ENCODE measurements at regions not wholly inside any gene's neighbourhood (a gene's known extent, or its start where the extent isn't known, plus 50 kb on each side); places are given as distances from the start of the nearest gene placed in this dataset.

DNA sequence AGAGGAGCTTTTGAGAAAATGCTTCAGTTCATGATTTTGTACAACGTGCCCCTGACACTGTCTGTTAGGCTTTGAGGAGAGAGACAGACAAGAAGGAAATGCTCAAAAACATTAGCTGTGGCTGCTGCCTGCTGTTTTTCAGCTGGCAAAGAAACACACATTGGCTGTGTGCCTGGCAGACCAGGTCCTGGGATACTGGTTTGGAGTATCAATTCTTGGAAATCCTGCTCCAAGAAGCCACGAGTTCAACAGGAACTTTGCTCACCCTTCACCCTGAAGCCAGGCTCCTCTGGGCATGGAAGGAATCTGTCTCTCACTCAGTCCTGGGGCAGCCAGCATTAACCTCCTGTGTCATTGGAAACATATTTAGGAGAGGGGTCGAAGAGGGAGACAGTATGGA, 245.5 kb downstream of the AUH start:
- TF ChIP-seq, protein P1, sequence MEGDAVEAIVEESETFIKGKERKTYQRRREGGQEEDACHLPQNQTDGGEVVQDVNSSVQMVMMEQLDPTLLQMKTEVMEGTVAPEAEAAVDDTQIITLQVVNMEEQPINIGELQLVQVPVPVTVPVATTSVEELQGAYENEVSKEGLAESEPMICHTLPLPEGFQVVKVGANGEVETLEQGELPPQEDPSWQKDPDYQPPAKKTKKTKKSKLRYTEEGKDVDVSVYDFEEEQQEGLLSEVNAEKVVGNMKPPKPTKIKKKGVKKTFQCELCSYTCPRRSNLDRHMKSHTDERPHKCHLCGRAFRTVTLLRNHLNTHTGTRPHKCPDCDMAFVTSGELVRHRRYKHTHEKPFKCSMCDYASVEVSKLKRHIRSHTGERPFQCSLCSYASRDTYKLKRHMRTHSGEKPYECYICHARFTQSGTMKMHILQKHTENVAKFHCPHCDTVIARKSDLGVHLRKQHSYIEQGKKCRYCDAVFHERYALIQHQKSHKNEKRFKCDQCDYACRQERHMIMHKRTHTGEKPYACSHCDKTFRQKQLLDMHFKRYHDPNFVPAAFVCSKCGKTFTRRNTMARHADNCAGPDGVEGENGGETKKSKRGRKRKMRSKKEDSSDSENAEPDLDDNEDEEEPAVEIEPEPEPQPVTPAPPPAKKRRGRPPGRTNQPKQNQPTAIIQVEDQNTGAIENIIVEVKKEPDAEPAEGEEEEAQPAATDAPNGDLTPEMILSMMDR (IDR thresholded peaks at IDR 0.05) = no peak
- no peak for TF ChIP-seq POLR2A (IDR thresholded peaks at IDR 0.05)

Data from esophagus squamous epithelium (tissue), 4 donors.